ENCODE measurements at regions not wholly inside any gene's neighbourhood (a gene's known extent, or its start where the extent isn't known, plus 50 kb on each side); places are given as distances from the start of the nearest gene placed in this dataset.

DNA sequence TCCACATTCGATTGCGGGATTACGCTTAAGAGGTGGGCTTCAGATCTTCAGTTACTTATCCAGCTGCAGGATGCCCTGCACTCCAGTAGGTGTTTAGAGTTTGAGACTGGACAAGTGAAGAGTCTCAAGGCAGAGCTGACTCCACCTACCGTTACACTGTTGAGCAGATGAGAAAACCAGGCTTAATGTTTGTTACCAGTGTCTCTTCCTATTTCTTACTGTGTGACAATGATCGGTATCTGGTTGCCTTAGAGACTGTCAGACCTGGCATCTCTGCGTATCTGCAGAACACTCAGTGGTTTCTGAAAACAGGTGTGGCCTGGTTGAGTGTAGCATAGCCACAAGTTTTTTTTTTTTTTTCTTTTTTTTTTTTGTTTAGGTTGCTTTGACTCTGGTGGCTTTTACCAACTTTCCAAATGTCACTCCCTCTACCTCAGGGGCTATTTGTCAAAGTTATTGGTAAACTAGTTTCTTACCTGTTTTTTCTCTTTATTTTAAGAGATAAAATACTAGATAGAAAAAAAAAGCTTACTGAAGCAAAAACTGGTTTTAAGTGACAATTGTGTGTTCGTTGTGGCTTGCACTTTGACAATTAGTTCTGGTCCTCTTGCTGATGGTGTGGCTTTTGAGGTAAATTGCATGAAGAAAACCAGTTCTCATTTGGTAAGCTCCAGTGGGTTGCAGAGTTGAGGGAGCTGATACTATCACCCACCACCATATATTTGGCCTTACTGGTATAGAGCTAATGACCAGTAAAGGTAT is 284.8 kb downstream of the ETS1 start:
- TF ChIP-seq POLR2A (IDR thresholded peaks at IDR 0.05), result no peak
- TF ChIP-seq, protein P1, sequence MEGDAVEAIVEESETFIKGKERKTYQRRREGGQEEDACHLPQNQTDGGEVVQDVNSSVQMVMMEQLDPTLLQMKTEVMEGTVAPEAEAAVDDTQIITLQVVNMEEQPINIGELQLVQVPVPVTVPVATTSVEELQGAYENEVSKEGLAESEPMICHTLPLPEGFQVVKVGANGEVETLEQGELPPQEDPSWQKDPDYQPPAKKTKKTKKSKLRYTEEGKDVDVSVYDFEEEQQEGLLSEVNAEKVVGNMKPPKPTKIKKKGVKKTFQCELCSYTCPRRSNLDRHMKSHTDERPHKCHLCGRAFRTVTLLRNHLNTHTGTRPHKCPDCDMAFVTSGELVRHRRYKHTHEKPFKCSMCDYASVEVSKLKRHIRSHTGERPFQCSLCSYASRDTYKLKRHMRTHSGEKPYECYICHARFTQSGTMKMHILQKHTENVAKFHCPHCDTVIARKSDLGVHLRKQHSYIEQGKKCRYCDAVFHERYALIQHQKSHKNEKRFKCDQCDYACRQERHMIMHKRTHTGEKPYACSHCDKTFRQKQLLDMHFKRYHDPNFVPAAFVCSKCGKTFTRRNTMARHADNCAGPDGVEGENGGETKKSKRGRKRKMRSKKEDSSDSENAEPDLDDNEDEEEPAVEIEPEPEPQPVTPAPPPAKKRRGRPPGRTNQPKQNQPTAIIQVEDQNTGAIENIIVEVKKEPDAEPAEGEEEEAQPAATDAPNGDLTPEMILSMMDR (IDR thresholded peaks at IDR 0.05), result no peak
- TF ChIP-seq POLR2AphosphoS5 (IDR thresholded peaks at IDR 0.05), result no peak

All from prostate gland (tissue), 2 donors.